Stimulated activated CD4-positive, alpha-beta T cell treated with anti-CD3 and anti-CD28 coated beads, Interleukin-12 subunit alpha, Interleukin-12 subunit beta, amount 100 ng/mL, for 4 hours (primary cell): ENCODE measurements at regions not wholly inside any gene's neighbourhood (a gene's known extent, or its start where the extent isn't known, plus 50 kb on each side); places are given as distances from the start of the nearest gene placed in this dataset.

ENCODE experiments used
- DNase-seq: peaks from one replicate; pipeline ENCODE4 v3.0.0-alpha.2; 2020

- DNase-seq = no peak
Observed at GRCh38 chr15:70358871-70359647, 261.3 kb upstream of the TLE3 start.

GRCh38 chr15:70358011-70358819, 260.5 kb upstream of the TLE3 start:
- DNase-seq = no peak

- DNase-seq = no peak
Observed at GRCh38 chr15:70357453-70357852, 259.7 kb upstream of the TLE3 start.

GRCh38 chr15:70356919-70357318, 259.2 kb upstream of the TLE3 start:
- no peak for DNase-seq

GRCh38 chr15:70356062-70356860, 258.5 kb upstream of the TLE3 start:
- DNase-seq = no peak

- DNase-seq = no peak
Observed at GRCh38 chr15:70355275-70355795, 257.6 kb upstream of the TLE3 start.

- no peak for DNase-seq
Observed at GRCh38 chr15:70354346-70354905, 256.7 kb upstream of the TLE3 start.

- no peak for DNase-seq
Observed at GRCh38 chr15:70353606-70354345, 256.1 kb upstream of the TLE3 start.

GRCh38 chr15:70351941-70352774, 254.4 kb upstream of the TLE3 start:
- no peak for DNase-seq

- DNase-seq = no peak
Observed at GRCh38 chr15:70351391-70351790, 253.7 kb upstream of the TLE3 start.

- no peak for DNase-seq
Observed at GRCh38 chr15:70348581-70349344, 251.0 kb upstream of the TLE3 start.

GRCh38 chr15:70348226-70348543, 250.5 kb upstream of the TLE3 start:
- DNase-seq = no peak

- no peak for DNase-seq
Observed at GRCh38 chr15:70347321-70348225, 249.9 kb upstream of the TLE3 start.

- DNase-seq = no peak
Observed at GRCh38 chr15:70345251-70346019, 247.7 kb upstream of the TLE3 start.

- no peak for DNase-seq
Observed at GRCh38 chr15:70344666-70345065, 246.9 kb upstream of the TLE3 start.

- no peak for DNase-seq
Observed at GRCh38 chr15:70343961-70344621, 246.4 kb upstream of the TLE3 start.

- DNase-seq = no peak
Observed at GRCh38 chr15:70342554-70343548, 245.1 kb upstream of the TLE3 start.
